ENCODE measurements at regions not wholly inside any gene's neighbourhood (a gene's known extent, or its start where the extent isn't known, plus 50 kb on each side); places are given as distances from the start of the nearest gene placed in this dataset.

DNA sequence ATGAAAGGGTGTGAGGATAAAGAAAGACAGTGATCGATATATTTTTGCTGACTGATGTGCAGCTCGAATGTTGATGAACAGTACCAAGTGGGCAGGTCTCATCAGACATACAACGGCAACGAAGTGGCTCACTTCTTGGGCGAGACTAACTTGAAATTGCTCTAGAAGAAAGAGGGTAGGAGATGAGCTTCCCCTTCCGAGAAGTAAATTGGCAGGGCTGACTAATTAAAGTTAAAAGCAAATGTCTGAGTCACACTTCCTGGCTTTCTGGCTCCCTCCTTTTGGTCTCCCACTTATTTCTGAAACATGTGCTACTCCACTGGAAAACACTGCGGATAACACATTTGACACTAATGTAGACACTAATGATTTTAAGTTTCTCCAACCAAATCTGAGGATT is 228.3 kb downstream of the ABHD5 start:
- Histone ChIP-seq H3K27me3 (ENCODE audit: insufficient read depth in 3 of 3, low read length in 2 of 3) (peaks cover 0 to 17% (median 6%) of the 10 kb centered on the region in 3 donors), H3K36me3 (ENCODE audit: insufficient read depth in 1 of 2, low read depth in 1 of 2) (no peaks in the 10 kb centered on the region), H3K27ac (no peak overlapping the region), H3K4me3 (no peak overlapping the region), H3K4me1 (no peaks in the 10 kb centered on the region), H3K9me3 (no peaks in the 10 kb centered on the region)
- no peak for TF ChIP-seq CTCF (IDR thresholded peaks at IDR 0.05)
- intact Hi-C loops (cut with DNase I) = no loop called here
- ATAC-seq (no peak), DNase-seq (no peak)
- 41% methylated on average over 7 of the region's 7 CpGs for WGBS, 3 donors

DNA sequence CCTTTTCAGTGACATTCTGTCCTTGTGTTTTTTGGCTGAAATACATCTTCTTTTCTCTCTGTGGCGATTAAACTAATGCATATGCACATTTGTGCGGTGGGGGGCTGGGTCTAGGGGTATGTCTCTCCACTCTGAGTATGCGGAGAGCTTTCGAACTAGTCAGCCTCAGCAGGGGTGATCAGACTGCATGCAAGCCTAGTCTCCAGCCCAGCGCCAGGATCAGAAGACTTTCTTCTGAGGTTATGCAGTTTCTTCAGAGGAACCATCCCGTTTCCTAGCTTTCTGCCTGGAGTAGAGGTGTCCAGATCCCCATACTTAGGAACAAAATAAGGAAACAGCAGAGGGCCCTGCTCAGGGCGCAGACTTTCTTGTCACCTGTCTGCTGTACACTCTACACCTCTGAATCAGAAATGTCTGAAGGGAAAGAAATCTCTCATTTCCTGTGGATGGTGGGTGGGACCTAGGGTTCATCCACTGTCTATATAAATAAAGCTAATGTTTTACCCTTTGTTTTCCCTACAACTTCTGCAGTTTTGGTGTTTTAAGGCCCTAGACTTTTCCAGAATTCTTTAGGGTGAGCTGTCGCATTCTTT is 230.4 kb downstream of the ABHD5 start:
- Histone ChIP-seq H3K4me1 (no peaks in the 10 kb centered on the region), H3K36me3 (ENCODE audit: insufficient read depth in 1 of 2, low read depth in 1 of 2) (no peaks in the 10 kb centered on the region), H3K9me3 (no peaks in the 10 kb centered on the region), H3K27me3 (ENCODE audit: insufficient read depth in 3 of 3, low read length in 2 of 3) (peaks cover 0 to 29% (median 6%) of the 10 kb centered on the region in 3 donors), H3K27ac (no peak overlapping the region), H3K4me3 (no peak overlapping the region)
- DNase-seq (no peak), ATAC-seq (no peak)
- intact Hi-C loops (cut with DNase I) = no loop called here
- WGBS, 3 donors = 39 to 40% (median 39%) methylated on average over 8 of the region's 8 CpGs
- no peak for TF ChIP-seq CTCF (IDR thresholded peaks at IDR 0.05)

GRCh38 chr3:43922374-43922773 is 231.6 kb downstream of the ABHD5 start:
- ATAC-seq (no peak), DNase-seq (no peak)
- Histone ChIP-seq H3K4me1 (no peaks in the 10 kb centered on the region), H3K4me3 (no peak overlapping the region), H3K36me3 (ENCODE audit: insufficient read depth in 1 of 2, low read depth in 1 of 2) (no peaks in the 10 kb centered on the region), H3K27me3 (ENCODE audit: insufficient read depth in 3 of 3, low read length in 2 of 3) (peaks cover 0 to 29% (median 6%) of the 10 kb centered on the region in 3 donors), H3K9me3 (no peaks in the 10 kb centered on the region), H3K27ac (no peak overlapping the region)
- 67 to 81% (median 71%) methylated on average over 3 of the region's 3 CpGs for WGBS, 3 donors
- intact Hi-C loops (cut with DNase I) = no loop called here
- no peak for TF ChIP-seq CTCF (IDR thresholded peaks at IDR 0.05)

DNA sequence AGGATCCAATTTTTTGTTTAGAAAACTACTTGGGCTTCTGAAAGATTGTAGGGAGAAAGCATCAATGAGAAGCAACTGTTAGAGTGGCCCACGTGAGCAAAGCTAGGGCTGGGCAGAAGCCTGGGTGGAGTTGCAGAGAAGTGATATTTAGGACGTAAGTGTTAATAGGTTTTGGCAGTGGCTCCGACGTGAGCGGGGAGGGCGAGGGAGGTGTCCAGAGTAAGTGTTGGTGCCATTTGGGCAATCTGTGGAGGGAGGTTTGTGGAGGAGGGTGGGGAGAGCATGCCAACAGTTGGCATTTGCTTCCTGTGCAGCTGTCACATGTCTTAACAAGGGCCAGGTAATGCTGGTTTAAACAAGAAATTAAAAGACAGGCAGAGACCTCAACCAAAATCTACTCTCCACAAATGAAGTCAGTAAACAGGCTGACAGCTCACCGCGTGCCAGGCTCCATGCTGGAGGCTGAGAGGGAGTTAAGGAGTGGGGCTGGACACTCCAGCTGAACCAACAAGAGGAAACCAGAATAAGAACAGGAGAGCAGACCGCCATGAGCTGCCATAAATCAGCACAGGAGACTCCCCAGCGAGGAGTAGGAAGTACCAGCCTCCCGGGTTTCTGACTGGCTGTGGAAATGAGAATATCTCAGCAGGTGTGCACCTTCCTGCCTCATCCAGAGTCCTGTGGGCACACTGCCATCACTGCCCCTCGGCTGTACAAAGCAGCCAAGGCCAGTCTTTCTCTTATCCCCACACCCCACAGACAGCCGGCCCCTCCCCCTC is 232.6 kb downstream of the ABHD5 start:
- H3K27ac ChIP-seq = no peak overlapping the region
- no peaks in the 10 kb centered on the region for H3K4me1 ChIP-seq
- H3K36me3 ChIP-seq (ENCODE audit: insufficient read depth in 1 of 2, low read depth in 1 of 2) = no peaks in the 10 kb centered on the region
- H3K27me3 ChIP-seq (ENCODE audit: insufficient read depth in 3 of 3, low read length in 2 of 3) = peaks cover 0 to 29% (median 6%) of the 10 kb centered on the region in 3 donors
- no peak for TF ChIP-seq CTCF (IDR thresholded peaks at IDR 0.05)
- no peak overlapping the region for H3K4me3 ChIP-seq
- intact Hi-C loops (cut with DNase I) = no loop called here
- WGBS, 3 donors = 9 to 15% (median 9%) methylated on average over 13 of the region's 13 CpGs
- H3K9me3 ChIP-seq = no peaks in the 10 kb centered on the region
- no peak for DNase-seq
- ATAC-seq = no peak

Data from psoas muscle (tissue), 7 donors.